GM10266 (cell line): ENCODE measurements at regions not wholly inside any gene's neighbourhood (a gene's known extent, or its start where the extent isn't known, plus 50 kb on each side); places are given as distances from the start of the nearest gene placed in this dataset.
"Not testable (repeated sequence)": the region's sequence is repeated elsewhere in the genome, so short reads cannot be mapped to it uniquely, and the experiment has no call there.

Experiments used
- DNase-seq: peaks from one replicate; pipeline ENCODE4 v3.0.0; 2012; ENCODE audit errors: extremely low spot score
- TF ChIP-seq, protein P1 (sequence below): IDR thresholded peaks from 2 replicates; pipeline ENCODE4 v1.5.1; 2012; ENCODE audit warnings: mild to moderate bottlenecking, low read depth; ENCODE audit not compliant: control insufficient read depth, insufficient read depth; ENCODE audit errors: missing control alignments

DNA sequence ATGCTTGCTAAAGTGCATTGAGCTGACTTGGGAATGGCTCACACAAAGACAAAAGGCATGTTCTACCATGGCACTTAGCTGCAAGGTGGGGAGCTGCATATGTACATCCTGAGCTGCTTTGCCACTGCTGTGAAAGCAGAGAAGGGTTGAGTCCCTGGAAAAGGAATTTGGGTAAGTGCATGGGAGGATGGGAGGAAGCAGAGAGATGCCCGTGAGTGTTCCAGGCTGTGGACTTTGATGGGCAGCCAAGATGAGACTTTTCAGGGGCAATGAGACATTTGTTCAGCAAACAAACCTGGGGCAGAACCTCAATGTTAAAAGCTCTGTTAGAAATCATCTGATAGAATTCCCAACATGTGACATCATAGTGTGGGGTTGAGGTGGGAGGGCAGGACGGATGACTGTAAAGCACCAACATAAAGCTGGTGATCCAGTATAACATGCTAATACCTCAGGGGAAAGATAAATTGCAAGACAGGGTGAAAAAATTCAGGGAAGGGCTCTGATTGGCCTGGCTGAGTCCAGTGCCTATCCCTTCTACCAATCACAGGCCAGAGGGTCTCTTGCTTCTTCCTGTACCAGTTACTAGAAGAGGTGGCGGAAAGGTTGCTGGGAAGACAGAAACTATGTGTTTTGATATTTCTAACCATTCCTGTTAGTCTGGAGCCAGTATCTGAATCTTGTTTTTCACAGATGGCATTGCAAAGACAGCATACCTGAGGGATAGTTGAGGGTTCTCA lies 163.2 kb downstream of the UTP18 start:
- no peak for DNase-seq
- TF ChIP-seq, protein P1, sequence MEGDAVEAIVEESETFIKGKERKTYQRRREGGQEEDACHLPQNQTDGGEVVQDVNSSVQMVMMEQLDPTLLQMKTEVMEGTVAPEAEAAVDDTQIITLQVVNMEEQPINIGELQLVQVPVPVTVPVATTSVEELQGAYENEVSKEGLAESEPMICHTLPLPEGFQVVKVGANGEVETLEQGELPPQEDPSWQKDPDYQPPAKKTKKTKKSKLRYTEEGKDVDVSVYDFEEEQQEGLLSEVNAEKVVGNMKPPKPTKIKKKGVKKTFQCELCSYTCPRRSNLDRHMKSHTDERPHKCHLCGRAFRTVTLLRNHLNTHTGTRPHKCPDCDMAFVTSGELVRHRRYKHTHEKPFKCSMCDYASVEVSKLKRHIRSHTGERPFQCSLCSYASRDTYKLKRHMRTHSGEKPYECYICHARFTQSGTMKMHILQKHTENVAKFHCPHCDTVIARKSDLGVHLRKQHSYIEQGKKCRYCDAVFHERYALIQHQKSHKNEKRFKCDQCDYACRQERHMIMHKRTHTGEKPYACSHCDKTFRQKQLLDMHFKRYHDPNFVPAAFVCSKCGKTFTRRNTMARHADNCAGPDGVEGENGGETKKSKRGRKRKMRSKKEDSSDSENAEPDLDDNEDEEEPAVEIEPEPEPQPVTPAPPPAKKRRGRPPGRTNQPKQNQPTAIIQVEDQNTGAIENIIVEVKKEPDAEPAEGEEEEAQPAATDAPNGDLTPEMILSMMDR, result no peak

DNA sequence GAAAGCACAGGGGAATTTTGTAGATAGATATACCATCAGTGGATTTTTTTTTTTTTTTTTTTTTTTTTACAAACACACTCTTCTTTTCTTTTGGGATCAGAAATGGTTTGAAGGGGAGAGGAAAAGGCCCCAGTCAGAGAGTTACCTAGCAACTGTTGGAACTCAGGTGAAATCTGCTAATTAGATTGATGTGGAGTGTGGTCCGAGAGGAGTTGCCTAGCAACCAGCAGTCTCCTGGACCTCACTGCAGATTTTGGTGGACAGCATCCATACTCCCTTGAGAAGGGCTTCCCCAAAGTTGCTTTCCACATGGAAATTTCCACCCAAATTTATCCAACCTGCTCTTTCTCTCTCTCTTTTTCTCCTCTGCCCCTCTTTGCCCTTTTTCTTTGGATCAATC lies 165.4 kb downstream of the UTP18 start:
- TF ChIP-seq, protein P1, result no peak

DNA sequence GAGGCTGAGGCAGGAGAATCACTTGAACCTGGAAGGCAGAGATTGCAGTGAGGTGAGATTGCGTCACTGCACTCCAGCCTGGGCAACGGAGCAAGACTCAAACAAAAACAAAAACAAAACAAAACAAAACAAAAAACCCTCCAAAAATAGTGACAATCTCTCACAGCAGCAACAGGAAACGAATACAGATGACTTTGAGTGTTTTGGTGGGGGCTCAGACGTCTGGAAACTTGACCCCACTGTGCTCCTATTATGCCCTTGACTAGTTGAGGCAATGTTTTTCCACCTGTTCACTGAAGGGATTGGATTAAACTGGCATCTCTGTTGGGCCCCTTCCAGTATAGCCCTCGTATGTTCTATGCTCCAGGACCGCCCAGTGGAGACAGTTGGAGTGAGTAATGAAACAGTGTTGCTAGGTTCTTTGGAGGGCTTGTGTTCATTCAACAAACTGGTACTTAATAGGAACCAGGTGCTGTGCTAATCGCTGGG lies 167.0 kb downstream of the UTP18 start:
- DNase-seq, result no peak
- TF ChIP-seq, protein P1, result no peak

More for the DNA sequence above, 165.4 kb downstream of the UTP18 start:
- no peak for DNase-seq

DNA sequence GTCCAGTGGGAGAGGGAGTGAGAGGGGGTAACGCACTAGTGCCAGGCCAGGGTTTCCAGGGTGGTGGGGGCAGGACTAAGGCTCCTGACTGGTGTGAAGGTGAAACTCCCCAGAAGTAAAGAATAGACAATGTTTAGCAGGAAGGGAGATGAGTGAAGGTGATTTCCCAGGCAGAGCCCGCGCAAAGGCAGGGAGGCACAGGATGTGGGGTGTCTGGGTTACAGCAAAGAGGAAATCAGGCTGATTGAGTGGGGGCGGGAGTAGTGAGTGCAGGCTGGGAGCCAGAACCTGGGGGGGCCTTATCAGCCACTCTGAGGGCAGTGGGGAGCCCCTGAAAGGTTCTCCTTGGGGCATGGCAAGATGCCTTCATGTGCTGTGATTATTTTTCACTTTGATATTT lies 167.5 kb downstream of the UTP18 start:
- TF ChIP-seq, protein P1, result no peak
- DNase-seq, result peak; percentile 43

DNA sequence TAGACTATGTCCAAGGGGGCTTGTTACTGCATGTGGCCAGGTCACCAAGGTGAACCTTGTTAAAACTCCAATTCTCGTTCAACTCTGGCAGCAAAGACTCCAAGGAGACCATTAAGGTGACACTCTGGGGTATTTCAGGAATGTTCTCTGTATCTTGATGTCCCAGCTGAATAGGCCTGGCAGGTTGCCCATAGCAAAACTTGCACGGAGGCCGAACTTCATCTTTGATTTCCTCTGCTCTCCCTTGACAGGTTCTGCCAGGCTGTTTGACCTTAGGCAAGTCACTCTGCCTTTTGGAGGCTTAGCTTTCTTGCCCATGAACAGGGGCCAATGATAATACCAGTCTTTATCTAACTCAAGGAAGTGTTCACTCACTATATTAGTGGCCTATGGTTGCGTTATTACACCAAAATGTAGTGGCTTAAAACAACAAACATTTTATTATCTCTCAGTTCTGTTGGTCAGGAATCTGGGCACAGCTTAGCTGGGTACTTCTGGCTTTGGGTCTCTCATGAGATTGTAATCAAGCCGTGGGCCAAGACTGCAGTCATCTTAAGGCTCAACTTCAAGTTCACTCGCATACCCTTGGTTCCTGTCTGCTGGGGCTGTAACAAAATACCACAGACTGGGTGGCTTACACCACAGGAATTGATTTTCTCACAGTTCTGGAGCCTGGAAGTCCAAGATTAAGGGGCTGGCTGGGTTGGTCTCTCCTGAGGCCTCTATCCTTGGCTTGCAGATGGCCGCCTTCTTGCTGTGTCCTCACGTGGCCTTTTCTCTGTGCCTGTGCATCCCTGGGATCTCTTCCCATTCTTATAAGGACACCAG lies 168.5 kb downstream of the UTP18 start:
- no peak for DNase-seq
- TF ChIP-seq, protein P1, result no peak

DNA sequence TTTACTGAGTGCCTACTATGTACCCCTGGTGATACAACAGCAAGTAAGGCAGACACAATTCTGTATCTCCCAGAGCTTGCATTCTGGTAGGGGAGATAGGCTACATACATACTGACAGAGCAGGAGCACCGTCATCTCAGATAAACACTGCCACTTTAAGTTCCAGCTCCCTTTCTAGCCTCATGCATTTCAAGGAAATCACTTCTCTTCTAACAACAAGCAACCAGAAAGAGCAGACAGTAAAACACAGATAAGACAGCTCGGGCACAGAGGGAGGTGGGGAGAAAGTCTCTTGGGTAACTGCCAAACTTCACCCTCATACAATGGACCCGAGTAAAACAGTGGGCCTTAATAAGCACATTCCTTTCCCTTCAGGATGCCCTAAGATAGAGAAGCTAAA lies 169.6 kb downstream of the UTP18 start:
- not testable (repeated sequence) for DNase-seq

DNA sequence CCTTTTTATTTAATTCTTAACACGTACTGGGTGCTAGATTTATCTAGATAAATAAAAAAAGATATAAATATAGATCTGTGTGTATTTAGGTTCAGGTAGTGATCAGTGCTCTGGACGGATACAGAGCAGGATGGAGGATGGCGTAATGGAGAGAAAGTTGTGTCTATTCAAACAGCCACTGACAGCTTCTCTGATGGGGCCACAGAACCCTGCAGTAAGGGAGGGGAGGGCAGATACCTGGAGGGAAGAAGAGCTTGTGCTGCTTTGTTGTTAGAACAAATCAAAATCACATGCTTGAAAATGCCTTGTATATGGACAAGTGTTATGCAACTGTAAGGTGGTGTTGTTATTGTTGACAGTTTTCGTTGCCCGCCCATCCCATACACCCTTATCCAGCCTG lies 170.2 kb downstream of the UTP18 start:
- TF ChIP-seq, protein P1, result no peak
- DNase-seq, result no peak
